GM18517 (cell line): ENCODE measurements at regions not wholly inside any gene's neighbourhood (a gene's known extent, or its start where the extent isn't known, plus 50 kb on each side); places are given as distances from the start of the nearest gene placed in this dataset.

Source experiments
- ATAC-seq: cut with Tn5 transposase; IDR thresholded peaks from one replicate; pipeline ENCODE4 v1.9.1; 2021; ENCODE audit warnings: mild to moderate bottlenecking, moderate library complexity; ENCODE audit not compliant: unreplicated experiment

DNA sequence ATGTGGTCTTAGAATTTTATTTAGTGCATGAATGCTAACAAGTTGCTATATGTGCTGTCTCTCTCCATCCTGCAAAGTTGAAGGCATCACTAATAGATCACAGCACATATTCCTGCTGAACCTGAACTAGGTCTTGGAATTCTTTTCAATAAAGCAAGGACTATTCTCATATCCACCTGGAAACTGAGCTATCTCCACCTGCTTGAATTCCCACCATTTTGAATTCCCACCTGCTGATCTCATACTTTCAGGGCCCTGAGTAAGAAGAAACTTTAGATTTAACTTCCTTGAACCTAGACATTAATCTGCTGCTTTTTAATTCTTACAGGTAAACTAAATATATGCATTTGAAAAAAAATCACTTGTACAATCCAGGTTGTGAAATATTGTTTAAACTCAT is 445.3 kb upstream of the CCL2 start:
- no peak for ATAC-seq

DNA sequence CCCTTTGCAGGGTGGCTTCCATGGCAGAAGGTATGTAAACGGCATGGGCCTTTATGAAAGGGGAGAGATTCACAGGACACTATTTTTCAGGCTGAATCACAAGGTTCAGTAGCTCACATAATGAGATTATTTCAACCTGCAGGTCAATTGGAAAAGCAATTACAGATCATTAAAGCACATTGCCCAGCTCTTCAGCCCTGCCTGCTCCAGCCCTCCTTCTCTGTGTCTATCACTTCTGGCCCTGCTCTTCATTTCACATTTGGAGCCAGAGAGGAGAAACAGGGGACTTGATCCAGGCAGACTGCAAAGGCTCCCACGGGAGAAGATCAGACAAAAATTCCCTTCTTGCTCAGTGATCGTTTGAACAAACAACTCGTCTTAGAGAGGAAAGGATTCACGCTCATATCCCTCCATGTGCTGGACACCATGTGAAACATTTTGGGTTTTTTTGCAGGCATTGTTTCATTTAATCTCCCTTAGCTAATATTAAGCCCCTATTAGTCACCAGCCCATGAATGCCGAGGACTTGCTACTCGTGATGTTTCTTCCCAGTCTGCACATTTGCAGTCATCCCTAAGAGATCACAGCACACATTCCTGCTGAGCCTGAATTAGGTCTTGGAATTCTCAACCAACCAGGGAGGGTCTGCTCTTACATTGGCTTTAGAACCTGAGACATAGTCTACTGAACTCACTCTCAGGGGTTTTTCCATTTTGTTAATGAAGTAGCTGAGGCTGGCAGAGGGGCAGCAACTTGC is 443.9 kb upstream of the CCL2 start:
- ATAC-seq, result no peak

DNA sequence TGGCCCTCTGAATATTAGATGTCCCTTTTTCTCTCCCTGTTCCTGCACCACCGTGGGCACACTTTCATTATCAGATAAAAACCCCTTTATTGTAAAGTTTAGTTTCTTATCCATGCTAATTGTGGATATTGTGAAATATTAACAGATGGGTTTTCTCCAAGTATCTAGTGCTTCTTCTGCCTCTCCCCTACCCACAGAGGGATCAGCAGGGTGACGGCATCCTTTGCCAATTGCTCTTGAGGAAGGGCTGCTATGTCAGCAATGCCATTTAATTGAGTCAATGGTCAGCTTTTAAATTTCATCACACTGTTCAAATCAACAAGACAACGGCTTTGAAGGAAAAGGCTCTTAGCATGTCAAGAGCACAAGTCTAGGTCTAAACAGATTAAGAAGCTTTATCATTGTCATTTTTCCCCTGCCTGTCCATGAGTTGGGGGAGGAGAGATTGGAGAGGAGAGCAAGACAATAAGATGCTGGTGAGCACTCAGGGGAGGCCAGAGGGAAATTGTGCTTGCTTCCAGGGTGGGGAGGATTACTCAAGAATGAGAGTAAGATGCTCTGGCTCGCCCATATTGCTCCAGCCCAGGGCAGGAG is 443.0 kb upstream of the CCL2 start:
- ATAC-seq, result no peak

DNA sequence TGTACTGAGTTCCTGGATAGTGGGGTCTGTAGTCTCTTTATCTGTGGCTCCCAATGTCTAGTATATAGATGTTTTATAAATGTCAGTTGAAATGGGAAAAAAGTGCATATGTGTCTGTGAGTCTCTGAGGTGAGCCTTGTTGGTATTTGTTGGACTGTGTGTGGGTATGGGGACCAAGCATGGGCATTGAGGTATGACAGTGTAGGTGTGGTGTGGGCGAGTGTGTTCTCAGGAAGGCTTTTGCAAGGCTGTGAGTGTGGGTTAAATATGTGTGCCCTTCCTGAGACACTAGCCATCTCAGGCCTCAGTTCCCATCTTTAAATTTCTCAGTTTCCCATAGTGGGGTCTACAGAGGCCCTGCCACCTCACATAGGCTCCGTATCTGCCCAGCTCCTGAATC is 440.2 kb upstream of the CCL2 start:
- ATAC-seq, result no peak

DNA sequence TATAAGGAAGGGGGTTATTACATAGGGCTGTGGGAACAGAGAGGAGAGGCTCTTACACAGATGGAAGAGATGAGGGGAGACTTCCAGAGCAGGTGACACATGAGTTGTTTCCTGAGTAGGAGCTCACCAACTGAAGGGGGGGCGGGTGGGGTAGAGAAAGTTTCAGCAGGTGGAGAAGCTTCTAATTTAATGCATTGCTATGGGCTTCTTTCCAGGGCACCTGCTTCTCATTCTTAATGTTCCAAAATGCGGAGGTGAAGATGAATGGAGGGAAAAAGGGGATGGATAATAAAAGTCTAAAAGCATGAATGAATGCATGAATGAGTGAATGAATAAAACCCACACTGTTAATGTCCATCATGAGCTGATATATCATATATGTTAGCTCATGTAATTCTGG is 439.0 kb upstream of the CCL2 start:
- no peak for ATAC-seq

DNA sequence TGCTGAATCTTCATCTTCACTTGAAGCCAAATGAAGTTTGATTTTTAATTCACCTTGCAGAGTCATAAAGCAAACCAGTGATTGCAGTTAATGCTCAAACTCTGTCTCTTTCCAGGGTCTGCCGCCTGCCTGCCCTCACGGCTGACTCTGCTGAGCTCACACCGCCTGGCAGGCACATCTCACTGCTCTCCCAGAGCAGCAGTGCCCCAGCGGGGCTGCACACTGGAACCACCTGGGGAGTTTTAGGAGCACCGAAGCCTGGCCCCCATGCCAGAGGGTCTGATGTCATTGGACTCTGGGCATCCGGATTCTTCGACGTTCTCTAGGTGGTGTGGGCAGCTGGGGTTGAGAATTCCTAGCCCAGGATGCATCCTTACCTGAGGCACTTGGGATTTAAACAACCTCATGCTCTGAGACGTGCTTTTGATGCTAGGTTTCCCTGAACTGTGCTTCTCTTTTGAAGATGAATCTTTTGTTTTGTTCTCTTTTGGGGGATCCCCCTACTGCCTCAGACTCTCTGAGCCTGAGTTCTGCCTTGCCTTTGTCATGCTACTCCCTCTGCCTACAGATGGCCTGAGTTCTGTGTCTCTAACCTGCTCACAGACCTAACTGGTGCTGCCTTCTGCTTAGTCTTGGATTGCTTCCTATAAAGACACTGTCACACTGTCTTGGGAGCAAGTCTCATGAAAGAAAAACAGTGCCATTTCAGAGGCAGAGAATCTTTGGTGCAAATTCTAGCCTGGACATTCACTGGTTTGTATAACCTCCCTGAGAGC is 438.1 kb upstream of the CCL2 start:
- no peak for ATAC-seq

DNA sequence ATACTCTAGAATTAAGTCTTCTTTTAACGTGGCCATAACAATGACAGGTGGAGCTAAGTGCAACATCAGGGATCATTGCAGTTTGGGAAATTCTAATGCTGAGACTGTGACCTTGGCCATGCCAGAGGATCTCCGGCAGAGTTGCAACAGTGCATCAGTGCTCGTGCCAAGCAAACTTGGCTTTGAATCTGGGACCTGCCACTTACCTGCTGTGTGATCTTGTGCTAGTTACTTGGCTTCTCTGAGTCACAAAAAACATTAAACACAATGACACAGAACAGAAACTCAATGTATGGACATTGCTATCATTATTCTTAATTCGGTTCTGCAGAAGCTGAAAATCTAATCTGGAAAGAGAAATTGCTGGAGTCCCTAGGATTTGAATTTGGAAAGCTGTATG is 435.5 kb upstream of the CCL2 start:
- no peak for ATAC-seq

DNA sequence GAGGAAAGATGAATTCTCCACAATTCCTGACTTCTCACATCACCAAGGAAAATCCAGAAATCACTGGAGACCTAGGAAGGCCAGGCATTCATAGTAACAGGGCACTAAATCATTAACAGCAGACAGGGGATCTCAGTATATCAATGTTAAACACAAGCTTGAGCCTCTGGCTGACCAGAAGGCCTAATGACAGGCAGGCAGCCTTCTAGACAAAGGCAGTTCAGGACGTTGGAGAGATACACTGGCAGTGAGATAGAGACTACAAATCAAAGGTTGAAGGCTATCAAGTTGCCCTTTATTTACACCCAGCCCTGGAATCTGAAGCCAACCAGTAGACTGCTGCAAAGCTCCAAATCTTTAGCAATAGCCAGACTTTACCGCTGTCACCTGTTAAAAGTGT is 422.8 kb upstream of the CCL2 start:
- no peak for ATAC-seq

DNA sequence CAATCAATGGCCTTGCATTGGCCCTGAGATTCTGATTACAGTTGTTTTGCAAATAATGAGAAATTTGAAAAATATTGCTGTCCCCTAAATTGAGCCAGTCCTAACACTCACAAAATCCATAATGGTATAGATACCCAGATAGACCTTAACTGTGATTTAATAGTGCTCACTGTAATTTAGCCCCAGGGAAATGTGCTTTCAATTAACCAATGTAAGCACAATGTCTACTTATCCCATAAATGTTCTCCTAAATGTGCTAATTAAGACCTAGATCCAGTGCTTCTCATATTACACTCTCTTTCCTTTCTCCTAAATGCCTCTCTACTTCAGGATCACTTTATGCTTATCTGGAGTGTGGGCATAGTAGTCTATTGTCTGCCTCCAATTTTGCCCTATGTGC is 417.8 kb upstream of the CCL2 start:
- no peak for ATAC-seq

DNA sequence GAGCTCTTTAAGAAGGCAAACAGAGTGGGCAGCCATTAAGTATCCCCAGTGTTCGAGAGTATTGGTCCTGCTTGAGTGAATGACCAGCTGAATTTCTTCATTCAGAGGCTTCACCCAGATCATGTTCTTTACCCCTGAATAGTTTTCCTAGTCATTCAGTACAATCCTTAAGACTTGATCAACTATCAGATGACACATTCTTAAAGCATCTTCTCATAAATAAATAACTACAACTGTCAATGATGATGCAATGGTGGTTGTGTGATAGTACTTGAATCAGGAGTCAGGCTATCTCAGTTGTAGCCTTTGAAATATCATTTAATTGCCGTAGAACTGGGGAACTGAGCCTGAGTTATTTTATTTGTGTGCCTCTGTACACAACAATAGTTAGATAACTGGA is 416.8 kb upstream of the CCL2 start:
- no peak for ATAC-seq

DNA sequence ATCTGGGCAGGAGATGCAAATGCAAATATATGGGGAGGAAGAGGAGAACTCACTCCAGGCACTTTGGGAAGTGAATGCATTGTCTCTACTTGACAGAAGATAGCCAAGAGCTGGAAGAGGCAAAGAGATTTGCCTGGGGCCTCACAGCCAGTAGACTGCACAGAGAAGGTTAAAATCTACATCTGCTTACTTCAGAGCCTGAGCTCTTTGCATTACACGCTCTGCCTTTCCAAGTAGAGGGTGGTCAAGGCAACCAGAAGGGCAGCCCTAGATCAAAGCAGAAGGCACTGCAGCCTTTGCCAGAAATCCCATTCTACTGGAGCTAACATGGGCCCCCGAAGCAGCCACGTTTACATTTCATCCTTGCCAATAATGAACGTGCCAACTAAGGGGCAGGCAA is 407.2 kb upstream of the CCL2 start:
- no peak for ATAC-seq

DNA sequence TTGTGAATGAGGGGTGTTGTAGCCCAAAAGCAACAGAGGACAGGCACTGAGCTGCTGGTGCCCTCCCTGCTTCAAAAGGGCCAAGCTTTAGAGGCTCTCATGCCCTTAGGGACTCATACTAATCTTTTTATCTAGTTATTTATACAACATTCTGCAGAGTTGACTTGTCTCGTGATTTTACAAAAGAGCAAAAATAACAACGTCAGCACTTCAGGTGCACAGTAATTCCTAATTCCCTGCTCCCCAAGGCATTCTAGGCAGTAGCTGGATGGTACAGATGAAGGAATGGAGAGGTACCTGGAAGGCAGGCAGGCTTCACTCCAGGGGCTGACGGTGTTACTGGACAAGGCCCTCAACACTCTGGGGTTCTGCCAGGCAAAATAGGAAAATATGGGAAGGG is 406.7 kb upstream of the CCL2 start:
- ATAC-seq, result no peak

DNA sequence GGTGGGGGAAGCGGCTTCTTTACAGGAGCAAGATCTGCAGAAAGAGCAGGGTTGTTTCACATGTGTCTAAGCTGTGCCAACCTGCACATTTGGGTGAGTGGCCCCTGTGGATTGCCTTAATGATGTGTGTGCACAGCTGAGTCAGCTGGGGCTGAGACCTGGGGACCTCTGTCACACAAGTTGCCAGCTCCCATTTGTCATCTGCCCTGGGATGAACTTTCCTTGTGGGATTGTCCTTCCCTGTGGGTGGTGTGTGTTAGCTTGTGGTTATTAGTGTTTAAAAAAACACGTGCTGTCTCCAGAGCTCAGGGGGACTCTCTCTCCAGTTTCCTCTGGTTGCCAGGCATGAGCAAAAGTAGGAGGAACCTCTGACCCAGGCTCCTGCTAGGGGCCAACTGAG is 400.5 kb upstream of the CCL2 start:
- no peak for ATAC-seq

DNA sequence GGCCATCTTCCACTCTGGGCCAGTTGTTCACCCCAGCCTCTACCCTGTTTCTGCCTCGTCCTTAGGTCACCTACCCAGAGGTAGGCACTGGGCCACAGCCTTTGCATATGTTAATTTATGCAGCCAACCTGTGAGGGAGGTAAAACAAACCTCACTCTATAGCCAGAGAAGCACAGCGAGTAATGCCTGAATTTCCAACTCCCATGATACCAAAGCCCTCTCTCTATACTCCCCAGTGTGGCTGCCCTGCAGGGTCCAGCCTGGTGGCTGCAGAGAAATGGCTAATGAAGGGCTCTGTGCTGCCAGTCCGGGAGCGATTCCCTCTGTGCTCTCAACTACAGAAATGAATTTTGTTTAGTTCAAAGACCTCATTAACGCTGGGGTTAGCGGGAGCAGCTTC is 397.0 kb upstream of the CCL2 start:
- no peak for ATAC-seq

DNA sequence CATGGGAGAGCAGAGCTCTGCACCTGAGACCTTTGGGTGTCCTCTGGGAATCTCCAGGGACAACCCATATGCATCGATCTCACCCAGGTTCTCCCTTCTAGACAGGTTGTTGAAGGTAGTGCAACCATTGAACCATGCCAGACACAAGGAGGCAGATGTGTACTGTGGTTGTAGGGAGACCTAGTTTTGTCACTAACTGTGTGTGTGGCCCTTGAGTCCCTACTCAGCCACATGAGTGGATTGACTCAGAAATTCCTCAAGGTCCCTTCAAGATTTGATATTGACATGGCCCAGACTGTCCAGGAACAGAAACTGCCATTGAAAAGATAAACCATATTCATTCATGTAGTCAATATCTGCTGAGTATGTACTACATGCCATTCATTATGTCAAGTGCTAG is 396.4 kb upstream of the CCL2 start:
- ATAC-seq, result no peak

DNA sequence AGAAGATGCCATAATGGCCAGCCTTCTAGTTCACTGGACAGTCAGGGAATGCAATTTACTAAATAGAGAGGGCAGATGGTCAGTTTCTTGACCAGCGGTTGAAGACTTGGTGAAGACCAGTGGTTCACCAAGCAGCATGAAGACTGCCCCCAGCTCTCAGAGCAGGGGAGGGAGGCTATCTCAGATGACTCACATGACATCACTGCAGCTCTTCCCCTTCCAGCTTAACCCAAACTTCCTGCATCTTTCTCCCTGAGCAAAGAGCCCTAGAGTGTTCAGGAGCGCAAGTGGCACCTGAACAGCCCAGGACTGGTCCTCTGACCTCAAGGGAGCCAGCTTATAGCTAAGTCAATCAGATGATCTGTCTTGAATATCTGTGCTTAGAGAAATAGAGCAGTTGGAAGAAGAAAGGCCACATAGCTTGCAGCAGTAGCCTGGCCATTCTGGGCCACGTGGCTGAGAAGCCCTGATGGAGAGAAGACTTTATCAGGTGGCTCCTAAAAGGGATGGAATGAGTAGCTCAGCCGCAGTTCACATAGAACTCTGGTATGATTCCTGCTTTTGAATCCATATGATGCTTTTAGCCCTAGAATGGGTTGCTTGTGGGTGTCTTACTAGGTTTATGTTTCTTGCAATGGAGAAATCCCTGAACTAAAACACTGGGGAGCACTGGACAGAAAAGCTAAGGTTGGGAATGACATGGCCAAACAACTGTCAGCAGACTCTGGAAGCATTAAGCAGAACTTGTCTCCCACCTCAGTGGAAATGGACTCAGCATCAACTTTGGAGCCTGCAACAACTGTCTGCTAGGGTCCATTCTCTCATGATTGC is 392.1 kb upstream of the CCL2 start:
- ATAC-seq, result no peak

DNA sequence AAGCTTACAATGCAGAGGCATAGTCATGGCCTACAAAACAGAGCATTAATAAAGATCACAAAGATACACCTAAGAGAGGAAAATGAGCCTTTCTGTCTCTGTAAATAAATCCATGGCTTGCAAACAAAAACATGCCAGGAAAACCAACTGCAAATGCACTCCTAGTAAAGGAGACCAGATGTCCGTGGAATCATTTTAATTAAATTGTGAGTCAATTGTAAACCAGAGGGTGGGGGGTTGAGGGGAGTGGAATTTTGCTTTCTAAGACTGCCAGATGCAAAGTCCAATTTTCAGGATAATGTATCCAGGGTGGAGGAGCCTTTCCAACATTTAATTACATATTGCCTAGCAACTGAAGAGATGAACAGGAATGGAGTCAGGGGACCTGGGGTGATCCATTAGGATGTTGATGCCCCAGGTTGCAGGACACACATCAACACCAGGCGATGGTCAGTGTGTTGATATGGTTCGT is 390.3 kb upstream of the CCL2 start:
- ATAC-seq, result no peak

DNA sequence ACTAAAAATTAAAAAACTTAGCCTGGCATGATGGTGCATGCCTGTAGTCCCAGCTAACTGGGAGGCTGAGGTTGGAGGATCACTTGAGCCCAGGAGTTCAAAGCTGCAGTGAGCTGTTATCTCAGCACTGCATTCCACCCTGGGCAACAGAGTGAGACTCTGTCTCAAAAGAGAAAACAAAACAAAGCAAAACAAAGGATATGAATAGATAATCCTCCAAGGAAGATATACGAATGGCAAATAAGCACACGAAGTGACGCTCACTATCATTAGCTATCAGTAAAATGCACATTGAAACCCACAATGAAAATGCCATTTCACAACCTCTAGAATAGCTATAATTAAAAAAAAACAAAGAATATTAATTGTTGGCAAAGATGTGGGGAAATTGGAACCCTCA is 386.2 kb upstream of the CCL2 start:
- no peak for ATAC-seq

DNA sequence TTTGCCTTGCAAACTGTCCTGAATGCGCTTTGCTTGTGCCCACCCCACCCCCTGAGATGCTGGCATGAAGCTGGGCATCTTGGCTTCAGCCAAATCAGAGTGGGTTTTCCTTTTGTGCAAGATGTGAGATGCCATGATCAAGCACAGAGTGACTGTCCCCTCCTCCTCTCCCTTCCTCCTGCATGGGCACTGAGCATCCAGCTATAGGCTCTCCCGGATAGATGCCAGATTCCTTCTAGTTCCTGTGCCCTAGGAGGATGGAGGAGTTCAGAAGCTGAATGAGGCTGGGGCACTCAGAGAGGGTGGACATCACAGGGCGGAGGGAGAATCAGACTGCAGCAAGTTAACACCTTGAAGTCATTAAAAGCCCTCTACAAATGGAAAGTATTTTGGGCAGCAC is 384.1 kb upstream of the CCL2 start:
- ATAC-seq, result no peak

DNA sequence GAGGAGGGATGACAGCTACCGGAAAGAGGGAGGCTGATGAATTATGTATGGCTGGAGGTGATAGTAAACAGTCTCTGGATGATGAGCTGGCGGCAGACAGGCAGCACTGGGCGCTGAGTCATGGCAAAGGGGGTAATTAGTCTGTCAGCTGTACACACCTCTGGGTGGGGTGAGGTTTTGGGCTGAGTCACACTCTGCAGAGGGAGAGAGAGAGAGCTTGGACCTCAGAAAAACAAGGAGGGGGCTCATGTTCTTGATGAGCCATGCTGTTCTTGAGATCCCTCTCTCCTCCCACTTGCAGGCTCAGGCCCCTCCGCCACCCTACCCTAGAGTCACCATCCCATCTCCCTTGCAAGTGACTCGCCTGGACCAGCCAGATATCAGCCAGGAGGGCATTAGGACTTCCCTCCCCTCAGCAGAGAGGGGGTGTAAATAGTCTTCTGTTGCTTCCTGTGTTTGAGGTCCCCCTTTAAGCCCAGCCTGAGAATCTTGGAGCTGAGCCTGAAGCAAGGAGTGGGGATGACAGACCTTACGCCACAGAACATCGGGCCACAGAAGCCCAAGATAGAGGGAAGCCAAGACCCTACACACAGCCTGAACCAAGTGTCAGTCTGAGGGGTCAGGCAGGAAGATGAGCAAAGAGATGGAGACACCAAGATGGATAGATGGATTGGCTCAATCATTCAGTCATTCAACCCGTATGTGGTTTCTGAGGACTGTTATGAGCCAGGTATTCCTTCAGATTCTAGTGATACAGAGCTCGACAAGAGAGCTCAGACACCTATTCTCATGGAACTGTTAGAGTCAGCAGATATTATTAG is 383.2 kb upstream of the CCL2 start:
- ATAC-seq, result no peak
